ENCODE measurements at regions not wholly inside any gene's neighbourhood (a gene's known extent, or its start where the extent isn't known, plus 50 kb on each side); places are given as distances from the start of the nearest gene placed in this dataset.

DNA sequence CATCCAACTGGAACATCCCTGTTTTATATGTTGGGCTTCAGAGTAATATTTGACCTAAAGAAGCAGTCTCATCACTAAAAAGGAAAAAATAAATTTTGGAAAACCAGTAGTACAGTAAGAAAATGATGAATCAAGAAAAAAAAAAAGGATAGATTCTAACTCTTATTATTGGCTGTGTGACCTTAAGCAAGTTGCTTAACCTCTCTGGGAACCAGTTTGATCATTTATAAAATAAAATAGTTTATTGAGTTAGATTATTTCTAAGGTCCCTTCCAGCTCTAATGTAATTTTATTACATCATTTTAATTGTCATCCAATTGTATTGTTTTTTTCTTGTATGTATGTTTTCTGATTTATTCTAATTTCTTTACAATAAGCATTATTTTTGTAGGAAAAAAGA lies 127.0 kb downstream of the PRELID2 start:
- in situ Hi-C loops (cut with HindIII; ENCODE audit: low pct_ligation_motif_present, low pct_unique_long_range_greater_than_20kb, low sequenced_read_pairs) = no loop called here

GRCh38 chr5:145704724-145705123 lies 130.4 kb downstream of the PRELID2 start:
- no peak for DNase-seq
- in situ Hi-C loops (cut with HindIII; ENCODE audit: low pct_ligation_motif_present, low pct_unique_long_range_greater_than_20kb, low sequenced_read_pairs) = no loop called here

More for the DNA sequence above, 127.0 kb downstream of the PRELID2 start:
- no peak for DNase-seq

GRCh38 chr5:145703856-145704255 lies 131.3 kb downstream of the PRELID2 start:
- in situ Hi-C loops (cut with HindIII; ENCODE audit: low pct_ligation_motif_present, low pct_unique_long_range_greater_than_20kb, low sequenced_read_pairs) = no loop called here
- DNase-seq = no peak

DNA sequence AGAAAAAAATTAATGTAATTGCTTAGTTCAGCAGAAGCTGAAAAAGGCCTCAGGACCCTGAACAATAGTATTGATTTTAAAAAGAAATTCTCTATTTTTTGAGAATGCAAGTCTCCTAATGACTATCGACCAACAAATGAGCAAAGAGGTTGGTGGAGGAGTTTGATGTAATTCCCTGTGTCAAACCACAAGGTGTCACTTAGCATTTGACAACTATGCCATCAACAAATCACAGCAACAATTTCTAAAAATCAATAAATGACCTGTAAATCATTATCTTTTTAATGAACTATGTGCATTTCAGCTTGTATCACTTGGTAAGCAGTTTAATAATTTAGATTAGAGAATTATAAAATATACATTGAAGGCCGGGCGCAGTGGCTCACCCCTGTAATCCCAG lies 133.7 kb downstream of the PRELID2 start:
- in situ Hi-C loops (cut with HindIII; ENCODE audit: low pct_ligation_motif_present, low pct_unique_long_range_greater_than_20kb, low sequenced_read_pairs) = no loop called here

GRCh38 chr5:145699846-145700245 lies 135.3 kb downstream of the PRELID2 start:
- in situ Hi-C loops (cut with HindIII; ENCODE audit: low pct_ligation_motif_present, low pct_unique_long_range_greater_than_20kb, low sequenced_read_pairs) = no loop called here
- DNase-seq = no peak

More for the DNA sequence above, 133.7 kb downstream of the PRELID2 start:
- DNase-seq = no peak

GRCh38 chr5:145697251-145697990 lies 137.7 kb downstream of the PRELID2 start:
- in situ Hi-C loops (cut with HindIII; ENCODE audit: low pct_ligation_motif_present, low pct_unique_long_range_greater_than_20kb, low sequenced_read_pairs) = no loop called here
- DNase-seq = peak; percentile 41

GRCh38 chr5:145689235-145689634 lies 145.9 kb downstream of the PRELID2 start:
- in situ Hi-C loops (cut with HindIII; ENCODE audit: low pct_ligation_motif_present, low pct_unique_long_range_greater_than_20kb, low sequenced_read_pairs) = no loop called here
- DNase-seq = no peak

- DNase-seq = no peak
- in situ Hi-C loops (cut with HindIII; ENCODE audit: low pct_ligation_motif_present, low pct_unique_long_range_greater_than_20kb, low sequenced_read_pairs) = no loop called here
These were observed 147.2 kb downstream of the PRELID2 start for GRCh38 chr5:145687943-145688342.

- DNase-seq = no peak
- in situ Hi-C loops (cut with HindIII; ENCODE audit: low pct_ligation_motif_present, low pct_unique_long_range_greater_than_20kb, low sequenced_read_pairs) = no loop called here
These were observed 149.7 kb downstream of the PRELID2 start for GRCh38 chr5:145685417-145685816.

DNA sequence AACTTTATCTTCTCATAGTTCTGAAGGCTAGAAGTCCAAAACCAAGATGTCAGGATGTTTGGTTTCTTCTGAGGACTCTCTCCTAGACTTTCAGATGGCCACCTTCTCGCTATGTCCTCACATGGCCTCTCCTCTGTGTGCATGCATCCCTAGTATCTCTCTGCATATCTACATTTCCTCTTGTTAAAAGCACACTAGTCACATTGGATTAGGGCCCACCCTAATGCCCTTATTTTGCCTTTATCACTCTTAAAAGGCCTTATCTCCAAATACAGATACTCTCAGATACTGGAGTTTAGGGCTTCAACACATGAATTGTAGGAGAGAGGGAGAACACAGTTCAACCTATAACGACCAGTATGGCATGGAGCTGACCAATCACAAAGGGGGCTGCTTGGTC lies 151.7 kb downstream of the PRELID2 start:
- no peak for DNase-seq
- in situ Hi-C loops (cut with HindIII; ENCODE audit: low pct_ligation_motif_present, low pct_unique_long_range_greater_than_20kb, low sequenced_read_pairs) = no loop called here

GRCh38 chr5:145682197-145682899 lies 152.8 kb downstream of the PRELID2 start:
- in situ Hi-C loops (cut with HindIII; ENCODE audit: low pct_ligation_motif_present, low pct_unique_long_range_greater_than_20kb, low sequenced_read_pairs) = no loop called here
- DNase-seq = no peak

- peak; percentile 79 for DNase-seq
- in situ Hi-C loops (cut with HindIII; ENCODE audit: low pct_ligation_motif_present, low pct_unique_long_range_greater_than_20kb, low sequenced_read_pairs) = no loop called here
These were observed 153.5 kb downstream of the PRELID2 start for GRCh38 chr5:145681686-145682085.

GRCh38 chr5:145681216-145681615 lies 153.9 kb downstream of the PRELID2 start:
- in situ Hi-C loops (cut with HindIII; ENCODE audit: low pct_ligation_motif_present, low pct_unique_long_range_greater_than_20kb, low sequenced_read_pairs) = no loop called here

GRCh38 chr5:145680767-145681166 lies 154.4 kb downstream of the PRELID2 start:
- in situ Hi-C loops (cut with HindIII; ENCODE audit: low pct_ligation_motif_present, low pct_unique_long_range_greater_than_20kb, low sequenced_read_pairs) = no loop called here

More at GRCh38 chr5:145681216-145681615, 153.9 kb downstream of the PRELID2 start:
- no peak for DNase-seq

GRCh38 chr5:145680169-145680568 lies 155.0 kb downstream of the PRELID2 start:
- in situ Hi-C loops (cut with HindIII; ENCODE audit: low pct_ligation_motif_present, low pct_unique_long_range_greater_than_20kb, low sequenced_read_pairs) = no loop called here
- DNase-seq = peak; percentile 19

More at GRCh38 chr5:145680767-145681166, 154.4 kb downstream of the PRELID2 start:
- DNase-seq = no peak

DNA sequence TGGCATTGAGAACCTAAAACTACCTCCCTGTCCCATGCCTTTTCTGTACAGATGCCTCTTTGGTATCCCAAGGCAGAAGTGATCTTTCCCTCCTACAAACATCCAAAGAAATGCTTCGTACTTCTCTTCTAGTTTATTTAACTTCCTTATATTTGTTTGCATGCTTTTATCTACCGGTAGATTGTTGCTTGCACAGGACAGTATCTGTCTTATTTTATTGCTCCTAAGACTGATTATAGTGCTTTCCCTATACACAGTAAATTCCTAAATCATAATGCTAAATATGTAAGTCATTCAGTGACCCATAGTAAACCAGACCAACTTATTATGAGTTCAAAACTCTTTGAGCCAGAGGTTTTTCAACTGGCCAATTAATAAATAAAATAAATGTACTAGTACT lies 156.9 kb downstream of the PRELID2 start:
- no peak for DNase-seq
- in situ Hi-C loops (cut with HindIII; ENCODE audit: low pct_ligation_motif_present, low pct_unique_long_range_greater_than_20kb, low sequenced_read_pairs) = no loop called here

- no peak for DNase-seq
- in situ Hi-C loops (cut with HindIII; ENCODE audit: low pct_ligation_motif_present, low pct_unique_long_range_greater_than_20kb, low sequenced_read_pairs) = no loop called here
These were observed 161.4 kb downstream of the PRELID2 start for GRCh38 chr5:145673786-145674185.

- in situ Hi-C loops (cut with HindIII; ENCODE audit: low pct_ligation_motif_present, low pct_unique_long_range_greater_than_20kb, low sequenced_read_pairs) = no loop called here
- no peak for DNase-seq
These were observed 166.4 kb downstream of the PRELID2 start for GRCh38 chr5:145668714-145669113.

- no peak for DNase-seq
- in situ Hi-C loops (cut with HindIII; ENCODE audit: low pct_ligation_motif_present, low pct_unique_long_range_greater_than_20kb, low sequenced_read_pairs) = no loop called here
These were observed 167.4 kb downstream of the PRELID2 start for GRCh38 chr5:145667742-145668141.

DNA sequence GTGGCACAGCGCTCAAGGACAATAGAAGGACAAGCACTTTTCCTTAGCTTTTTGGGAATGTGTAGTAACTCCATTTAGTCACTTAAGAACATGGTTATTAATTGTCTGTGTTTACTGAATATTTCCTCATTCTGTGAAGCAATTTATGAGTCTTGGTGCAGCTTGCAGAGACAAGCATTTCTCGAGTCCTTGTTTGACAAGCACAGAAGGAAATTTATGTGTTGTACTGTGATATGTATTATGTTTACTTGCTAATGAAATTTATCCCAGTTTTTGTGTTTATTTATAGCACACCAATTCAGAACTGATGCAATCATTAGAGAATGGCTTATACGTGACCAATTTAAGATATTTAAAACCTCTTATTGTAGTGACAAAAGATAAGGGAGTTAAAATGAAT lies 168.6 kb downstream of the PRELID2 start:
- in situ Hi-C loops (cut with HindIII; ENCODE audit: low pct_ligation_motif_present, low pct_unique_long_range_greater_than_20kb, low sequenced_read_pairs) = no loop called here
- DNase-seq = no peak
